GM10266 (cell line): ENCODE measurements at regions not wholly inside any gene's neighbourhood (a gene's known extent, or its start where the extent isn't known, plus 50 kb on each side); places are given as distances from the start of the nearest gene placed in this dataset.

Experiments
- DNase-seq: peaks from one replicate; pipeline ENCODE4 v3.0.0; 2012; ENCODE audit errors: extremely low spot score
- TF ChIP-seq, protein P1 (sequence below): IDR thresholded peaks from 2 replicates; pipeline ENCODE4 v1.5.1; 2012; ENCODE audit warnings: mild to moderate bottlenecking, low read depth; ENCODE audit not compliant: control insufficient read depth, insufficient read depth; ENCODE audit errors: missing control alignments

- DNase-seq = no peak
- TF ChIP-seq, protein P1, sequence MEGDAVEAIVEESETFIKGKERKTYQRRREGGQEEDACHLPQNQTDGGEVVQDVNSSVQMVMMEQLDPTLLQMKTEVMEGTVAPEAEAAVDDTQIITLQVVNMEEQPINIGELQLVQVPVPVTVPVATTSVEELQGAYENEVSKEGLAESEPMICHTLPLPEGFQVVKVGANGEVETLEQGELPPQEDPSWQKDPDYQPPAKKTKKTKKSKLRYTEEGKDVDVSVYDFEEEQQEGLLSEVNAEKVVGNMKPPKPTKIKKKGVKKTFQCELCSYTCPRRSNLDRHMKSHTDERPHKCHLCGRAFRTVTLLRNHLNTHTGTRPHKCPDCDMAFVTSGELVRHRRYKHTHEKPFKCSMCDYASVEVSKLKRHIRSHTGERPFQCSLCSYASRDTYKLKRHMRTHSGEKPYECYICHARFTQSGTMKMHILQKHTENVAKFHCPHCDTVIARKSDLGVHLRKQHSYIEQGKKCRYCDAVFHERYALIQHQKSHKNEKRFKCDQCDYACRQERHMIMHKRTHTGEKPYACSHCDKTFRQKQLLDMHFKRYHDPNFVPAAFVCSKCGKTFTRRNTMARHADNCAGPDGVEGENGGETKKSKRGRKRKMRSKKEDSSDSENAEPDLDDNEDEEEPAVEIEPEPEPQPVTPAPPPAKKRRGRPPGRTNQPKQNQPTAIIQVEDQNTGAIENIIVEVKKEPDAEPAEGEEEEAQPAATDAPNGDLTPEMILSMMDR = no peak
Measured at GRCh38 chr5:67289763-67290521, 93.3 kb upstream of the CD180 start.

- no peak for DNase-seq
- TF ChIP-seq, protein P1 = no peak
Measured at GRCh38 chr5:67287510-67288268, 91.1 kb upstream of the CD180 start.

DNA sequence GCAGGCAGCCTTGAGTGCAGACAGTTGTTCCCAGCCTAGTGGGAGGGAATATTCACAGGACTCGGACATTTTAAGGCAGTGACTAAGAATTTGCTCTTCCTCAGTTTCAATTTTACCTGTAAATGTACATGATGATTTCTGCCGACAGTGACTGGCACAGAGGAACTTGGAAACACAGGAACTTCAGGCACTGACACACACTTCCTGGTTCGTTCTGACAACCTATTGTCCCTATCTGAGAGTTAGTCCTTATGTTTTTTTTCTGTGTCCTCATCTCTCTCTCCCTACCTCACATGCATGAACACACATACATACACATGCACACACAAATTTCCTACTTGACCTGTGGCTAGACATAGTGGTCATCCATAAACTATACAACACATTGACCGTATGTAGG lies 89.4 kb upstream of the CD180 start:
- no peak for DNase-seq
- TF ChIP-seq, protein P1 = no peak

DNA sequence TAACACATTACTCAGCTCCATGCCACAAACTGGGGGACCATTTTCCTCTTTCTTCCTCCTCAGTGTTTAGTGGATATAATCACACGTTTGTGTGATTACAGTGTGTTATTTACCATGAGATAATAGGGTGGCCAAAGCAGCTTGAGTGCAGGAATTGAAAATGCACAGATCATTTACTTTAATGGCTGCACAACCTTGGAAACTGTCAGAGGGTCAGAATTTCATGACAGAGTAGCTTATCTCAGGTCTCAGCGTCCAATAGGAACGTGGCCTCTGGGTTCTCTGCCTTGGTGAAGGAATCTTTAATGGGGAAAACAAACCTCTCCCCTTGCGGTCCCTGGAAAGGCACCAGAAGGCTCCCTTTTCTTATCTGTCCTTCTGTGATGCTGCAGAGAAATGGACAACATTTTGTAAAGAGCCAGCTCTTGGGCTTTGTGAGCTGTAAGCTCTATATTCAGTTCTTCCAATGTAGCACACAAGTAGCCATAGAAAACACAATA lies 87.4 kb upstream of the CD180 start:
- TF ChIP-seq, protein P1 = no peak
- DNase-seq = no peak

- DNase-seq = no peak
- TF ChIP-seq, protein P1 = no peak
Measured at GRCh38 chr5:67283275-67283987, 86.8 kb upstream of the CD180 start.

- TF ChIP-seq, protein P1 = no peak
- DNase-seq = no peak
Measured at GRCh38 chr5:67281874-67282273, 85.3 kb upstream of the CD180 start.
